Ishikawa (cell line): ENCODE measurements at regions not wholly inside any gene's neighbourhood (a gene's known extent, or its start where the extent isn't known, plus 50 kb on each side); places are given as distances from the start of the nearest gene placed in this dataset.

ENCODE experiments used
- CEBPB ChIP-seq: IDR thresholded peaks from 2 replicates; pipeline ENCODE4 v1.6.1; 2012
- CREB1 ChIP-seq: IDR thresholded peaks from 2 replicates; pipeline ENCODE4 v1.6.1; 2012; ENCODE audit warnings: low read depth
- EGR1 ChIP-seq: IDR thresholded peaks from 2 replicates; pipeline ENCODE4 v1.6.1; 2012
- EP300 ChIP-seq: IDR thresholded peaks from 2 replicates; pipeline ENCODE4 v1.6.1; 2012; ENCODE audit warnings: borderline replicate concordance
- FOXM1 ChIP-seq: IDR thresholded peaks from 2 replicates; pipeline ENCODE4 v1.6.1; 2012; ENCODE audit warnings: low read depth, borderline replicate concordance
- NFIC ChIP-seq: IDR thresholded peaks from 2 replicates; pipeline ENCODE4 v1.6.1; 2012
- RAD21 ChIP-seq: IDR thresholded peaks from 2 replicates; pipeline ENCODE4 v1.6.1; 2012; ENCODE audit warnings: low read depth
- TAF1 ChIP-seq: IDR thresholded peaks from 2 replicates; pipeline ENCODE4 v1.6.1; 2012; ENCODE audit warnings: low read depth, mild to moderate bottlenecking
- TCF12 ChIP-seq: IDR thresholded peaks from 2 replicates; pipeline ENCODE4 v1.6.1; 2012; ENCODE audit warnings: low read depth
- TEAD4 ChIP-seq: IDR thresholded peaks from 2 replicates; pipeline ENCODE4 v1.6.1; 2012
- YY1 ChIP-seq: IDR thresholded peaks from 2 replicates; pipeline ENCODE4 v1.6.1; 2012; ENCODE audit warnings: low read depth
- ZBTB7A ChIP-seq: IDR thresholded peaks from 2 replicates; pipeline ENCODE4 v1.6.1; 2012; ENCODE audit warnings: low read depth
- TF ChIP-seq, protein P1 (sequence below): IDR thresholded peaks from 2 replicates; pipeline ENCODE4 v1.6.1; 2012; ENCODE audit warnings: low read depth, mild to moderate bottlenecking
- TF ChIP-seq, protein P2 (sequence below): IDR thresholded peaks from 2 replicates; pipeline ENCODE4 v1.6.1; 2012
- TF ChIP-seq, protein P3 (sequence below): IDR thresholded peaks from 2 replicates; pipeline ENCODE4 v1.6.1; 2012

DNA sequence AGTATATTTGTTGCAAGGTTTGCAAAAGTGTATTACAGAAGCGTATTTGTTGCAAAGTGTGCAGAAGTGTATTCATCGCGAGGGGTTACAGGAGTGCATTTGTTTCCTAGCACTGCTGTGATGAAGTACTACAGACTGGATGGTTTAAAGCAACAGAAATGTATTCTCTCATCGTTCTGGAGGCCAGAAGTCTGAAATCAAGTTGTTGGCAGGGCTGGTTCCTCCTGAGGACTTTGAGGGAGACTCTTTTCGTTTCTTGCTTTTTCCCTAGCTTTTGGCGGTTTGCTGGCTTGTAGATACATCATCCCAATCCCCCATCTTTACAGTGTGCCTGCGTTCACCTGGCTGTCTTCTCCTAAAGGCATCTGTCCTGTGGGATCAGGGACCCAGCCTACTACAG lies 127.9 kb upstream of the USP29 start:
- TF ChIP-seq EGR1, result no peak
- TF ChIP-seq, protein P1, sequence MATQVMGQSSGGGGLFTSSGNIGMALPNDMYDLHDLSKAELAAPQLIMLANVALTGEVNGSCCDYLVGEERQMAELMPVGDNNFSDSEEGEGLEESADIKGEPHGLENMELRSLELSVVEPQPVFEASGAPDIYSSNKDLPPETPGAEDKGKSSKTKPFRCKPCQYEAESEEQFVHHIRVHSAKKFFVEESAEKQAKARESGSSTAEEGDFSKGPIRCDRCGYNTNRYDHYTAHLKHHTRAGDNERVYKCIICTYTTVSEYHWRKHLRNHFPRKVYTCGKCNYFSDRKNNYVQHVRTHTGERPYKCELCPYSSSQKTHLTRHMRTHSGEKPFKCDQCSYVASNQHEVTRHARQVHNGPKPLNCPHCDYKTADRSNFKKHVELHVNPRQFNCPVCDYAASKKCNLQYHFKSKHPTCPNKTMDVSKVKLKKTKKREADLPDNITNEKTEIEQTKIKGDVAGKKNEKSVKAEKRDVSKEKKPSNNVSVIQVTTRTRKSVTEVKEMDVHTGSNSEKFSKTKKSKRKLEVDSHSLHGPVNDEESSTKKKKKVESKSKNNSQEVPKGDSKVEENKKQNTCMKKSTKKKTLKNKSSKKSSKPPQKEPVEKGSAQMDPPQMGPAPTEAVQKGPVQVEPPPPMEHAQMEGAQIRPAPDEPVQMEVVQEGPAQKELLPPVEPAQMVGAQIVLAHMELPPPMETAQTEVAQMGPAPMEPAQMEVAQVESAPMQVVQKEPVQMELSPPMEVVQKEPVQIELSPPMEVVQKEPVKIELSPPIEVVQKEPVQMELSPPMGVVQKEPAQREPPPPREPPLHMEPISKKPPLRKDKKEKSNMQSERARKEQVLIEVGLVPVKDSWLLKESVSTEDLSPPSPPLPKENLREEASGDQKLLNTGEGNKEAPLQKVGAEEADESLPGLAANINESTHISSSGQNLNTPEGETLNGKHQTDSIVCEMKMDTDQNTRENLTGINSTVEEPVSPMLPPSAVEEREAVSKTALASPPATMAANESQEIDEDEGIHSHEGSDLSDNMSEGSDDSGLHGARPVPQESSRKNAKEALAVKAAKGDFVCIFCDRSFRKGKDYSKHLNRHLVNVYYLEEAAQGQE, result no peak
- TF ChIP-seq ZBTB7A, result no peak
- TF ChIP-seq FOXM1, result no peak
- TF ChIP-seq, protein P2, sequence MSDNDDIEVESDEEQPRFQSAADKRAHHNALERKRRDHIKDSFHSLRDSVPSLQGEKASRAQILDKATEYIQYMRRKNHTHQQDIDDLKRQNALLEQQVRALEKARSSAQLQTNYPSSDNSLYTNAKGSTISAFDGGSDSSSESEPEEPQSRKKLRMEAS, result no peak
- TF ChIP-seq CREB1, result no peak
- TF ChIP-seq EP300, result no peak
- TF ChIP-seq TAF1, result no peak
- TF ChIP-seq RAD21, result no peak
- no peak for TF ChIP-seq YY1
- no peak for TF ChIP-seq TEAD4
- TF ChIP-seq CEBPB, result no peak
- no peak for TF ChIP-seq TCF12
- TF ChIP-seq, protein P3, sequence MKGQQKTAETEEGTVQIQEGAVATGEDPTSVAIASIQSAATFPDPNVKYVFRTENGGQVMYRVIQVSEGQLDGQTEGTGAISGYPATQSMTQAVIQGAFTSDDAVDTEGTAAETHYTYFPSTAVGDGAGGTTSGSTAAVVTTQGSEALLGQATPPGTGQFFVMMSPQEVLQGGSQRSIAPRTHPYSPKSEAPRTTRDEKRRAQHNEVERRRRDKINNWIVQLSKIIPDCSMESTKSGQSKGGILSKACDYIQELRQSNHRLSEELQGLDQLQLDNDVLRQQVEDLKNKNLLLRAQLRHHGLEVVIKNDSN, result no peak
- TF ChIP-seq NFIC, result no peak

DNA sequence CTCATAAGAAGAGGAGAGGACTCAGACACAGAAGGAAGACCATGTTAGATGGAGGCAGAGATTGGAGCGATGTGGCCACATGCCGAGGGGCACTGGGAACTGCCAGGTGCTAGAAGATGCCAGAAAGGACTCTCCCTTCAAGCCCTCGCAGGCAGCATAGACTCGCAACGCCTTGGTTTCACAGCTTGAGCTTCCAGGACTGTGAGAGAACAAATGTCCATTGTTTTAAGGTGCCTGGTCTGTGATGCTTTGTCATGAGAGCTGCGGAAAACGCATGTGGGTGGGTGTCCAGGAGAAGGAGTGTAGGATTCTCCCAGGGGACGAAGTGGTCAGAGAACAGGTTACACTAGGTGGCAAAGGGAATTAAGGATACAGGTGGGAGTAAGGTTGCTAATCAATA lies 125.9 kb upstream of the USP29 start:
- TF ChIP-seq, protein P3, result no peak
- TF ChIP-seq CEBPB, result no peak
- TF ChIP-seq, protein P2, result no peak

DNA sequence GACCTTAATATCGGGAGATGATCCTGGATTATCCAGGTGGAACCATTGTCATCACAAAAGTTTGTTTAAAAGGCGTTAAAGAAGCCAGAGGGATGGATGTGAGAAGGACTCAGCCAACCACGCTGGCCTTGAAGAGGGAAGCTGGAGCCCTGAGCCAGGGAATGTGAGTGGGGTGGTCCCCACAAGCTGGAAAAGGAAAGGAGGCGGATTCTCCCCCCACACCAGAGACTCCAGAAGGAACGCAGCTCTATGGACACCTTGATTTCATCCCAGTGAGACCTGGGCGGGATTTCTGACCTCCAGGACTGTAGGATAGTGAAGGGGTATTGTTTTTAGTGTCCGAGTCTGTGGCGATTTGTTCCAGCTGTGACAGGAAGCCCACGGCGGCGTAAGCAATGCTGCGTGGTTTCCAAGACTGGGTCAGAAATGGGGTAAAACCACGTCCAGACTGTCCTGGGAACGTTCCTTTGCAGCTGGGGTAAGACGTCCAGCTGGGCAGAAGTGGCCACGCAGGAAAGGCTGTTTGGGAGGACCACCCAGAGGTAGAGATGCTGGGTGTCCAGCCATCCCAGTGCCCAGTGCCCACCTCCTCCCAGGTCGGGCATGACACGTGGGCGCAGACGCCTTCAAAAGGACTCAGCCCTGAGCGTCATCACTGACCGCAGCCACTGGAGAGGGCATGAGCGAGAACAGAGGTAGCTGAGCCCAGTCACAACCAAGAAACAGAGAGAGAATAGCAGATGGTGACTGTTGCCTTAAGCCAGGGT lies 125.4 kb upstream of the USP29 start:
- TF ChIP-seq FOXM1, result no peak

DNA sequence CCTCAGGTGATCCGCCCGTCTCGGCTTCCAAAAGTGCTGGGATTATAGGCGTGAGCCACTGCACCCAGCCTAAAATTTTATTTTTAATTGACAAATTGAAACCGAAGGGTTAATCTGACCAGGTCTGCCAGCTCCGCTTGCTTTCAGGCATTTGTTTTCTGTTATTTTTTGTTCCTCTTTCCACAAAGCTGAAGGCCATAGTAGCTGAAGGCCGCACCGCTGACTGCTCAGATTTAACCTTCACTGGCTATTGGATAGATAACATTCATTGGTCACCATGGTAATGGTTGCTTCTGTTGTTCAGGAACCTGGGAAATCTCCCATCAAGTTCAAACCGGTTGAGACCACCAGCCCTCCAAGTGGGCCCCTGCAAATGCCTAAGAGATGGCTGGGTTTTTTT lies 124.5 kb upstream of the USP29 start:
- TF ChIP-seq RAD21 (no peak), EGR1 (no peak), TAF1 (no peak), CEBPB (no peak), YY1 (no peak), TCF12 (no peak), ZBTB7A (no peak), TEAD4 (no peak), CREB1 (no peak), NFIC (no peak), EP300 (no peak), FOXM1 (no peak)
- TF ChIP-seq, protein P1, result no peak
- TF ChIP-seq, protein P3, result no peak

DNA sequence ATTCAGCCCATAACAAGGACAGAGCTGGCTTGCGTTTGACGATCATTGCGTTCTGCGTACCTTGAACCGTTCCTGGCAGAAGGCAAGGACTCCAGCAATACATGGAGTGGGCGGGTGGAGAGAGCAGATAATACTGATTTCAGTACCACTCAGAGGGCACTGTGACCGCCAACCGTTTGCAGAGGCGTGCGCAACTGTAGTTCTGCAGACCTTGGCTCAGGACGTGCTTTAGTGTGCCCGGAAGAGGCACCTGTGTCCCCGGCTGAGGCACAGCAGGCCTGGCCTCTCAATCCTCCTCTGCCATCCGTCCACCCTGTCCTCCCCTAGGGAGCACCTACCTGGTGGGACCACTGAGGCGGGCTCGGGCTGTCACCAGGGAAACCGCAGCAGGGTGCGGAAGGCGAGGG lies 117.6 kb upstream of the USP29 start:
- TF ChIP-seq FOXM1 (no peak), NFIC (no peak), TEAD4 (no peak), EP300 (no peak), TAF1 (no peak), ZBTB7A (no peak), CEBPB (no peak), EGR1 (no peak), RAD21 (no peak), CREB1 (no peak), TCF12 (no peak), YY1 (no peak)
- TF ChIP-seq, protein P1, result no peak
- TF ChIP-seq, protein P3, result no peak
- TF ChIP-seq, protein P2, result no peak
